ENCODE measurements at regions not wholly inside any gene's neighbourhood (a gene's known extent, or its start where the extent isn't known, plus 50 kb on each side); places are given as distances from the start of the nearest gene placed in this dataset.
"Not testable (repeated sequence)": the region's sequence is repeated elsewhere in the genome, so short reads cannot be mapped to it uniquely, and the experiment has no call there.

DNA sequence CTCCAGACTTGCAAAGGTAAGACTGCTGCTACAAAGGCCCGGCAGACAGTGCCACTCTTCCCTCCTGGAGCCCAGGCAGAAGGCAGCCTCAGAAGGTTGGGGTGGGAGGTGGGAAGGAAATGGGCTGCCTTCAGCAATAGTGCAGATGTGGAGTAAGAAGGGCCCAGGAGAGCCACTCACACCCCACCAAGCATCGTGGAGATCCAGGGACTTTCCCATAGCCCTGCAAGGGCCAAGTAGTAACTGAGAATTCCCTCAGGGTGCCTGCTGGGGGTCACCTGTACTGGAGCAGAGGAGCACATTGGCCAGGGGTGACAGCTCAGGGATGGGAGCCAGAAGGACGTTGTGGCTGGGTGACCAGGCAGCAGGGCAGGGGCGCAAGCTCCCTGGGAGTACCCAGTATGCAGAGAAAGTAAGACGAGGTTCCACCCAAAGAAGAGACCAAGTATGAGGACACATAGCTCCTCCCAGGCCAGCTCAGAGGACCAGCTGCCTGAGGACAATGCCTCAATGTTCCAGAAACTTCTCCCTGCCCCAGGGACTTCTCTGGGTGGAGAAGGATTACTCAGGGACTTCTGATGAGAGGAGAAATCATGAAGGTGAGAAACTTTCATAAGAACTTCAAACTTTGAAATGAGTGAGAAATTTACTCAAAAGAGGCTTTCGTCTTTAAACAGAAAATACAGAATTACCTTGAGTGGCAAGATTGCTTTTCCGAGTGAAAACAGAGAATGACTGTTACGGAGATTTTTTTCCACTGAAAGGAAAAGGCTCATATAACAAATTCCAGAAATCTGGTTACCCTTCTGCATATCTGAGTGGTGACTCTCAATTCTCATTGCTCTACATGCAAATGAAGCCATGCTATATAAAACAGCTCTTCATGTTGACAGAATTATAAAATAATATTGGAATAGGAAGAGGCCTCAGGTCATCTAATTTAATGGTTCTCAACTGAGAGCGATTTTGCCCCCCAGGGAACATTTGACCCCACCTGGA is 87.9 kb upstream of the TRIO start:
- no peak for DNase-seq (ENCODE audit: low read depth in 3 of 3)

DNA sequence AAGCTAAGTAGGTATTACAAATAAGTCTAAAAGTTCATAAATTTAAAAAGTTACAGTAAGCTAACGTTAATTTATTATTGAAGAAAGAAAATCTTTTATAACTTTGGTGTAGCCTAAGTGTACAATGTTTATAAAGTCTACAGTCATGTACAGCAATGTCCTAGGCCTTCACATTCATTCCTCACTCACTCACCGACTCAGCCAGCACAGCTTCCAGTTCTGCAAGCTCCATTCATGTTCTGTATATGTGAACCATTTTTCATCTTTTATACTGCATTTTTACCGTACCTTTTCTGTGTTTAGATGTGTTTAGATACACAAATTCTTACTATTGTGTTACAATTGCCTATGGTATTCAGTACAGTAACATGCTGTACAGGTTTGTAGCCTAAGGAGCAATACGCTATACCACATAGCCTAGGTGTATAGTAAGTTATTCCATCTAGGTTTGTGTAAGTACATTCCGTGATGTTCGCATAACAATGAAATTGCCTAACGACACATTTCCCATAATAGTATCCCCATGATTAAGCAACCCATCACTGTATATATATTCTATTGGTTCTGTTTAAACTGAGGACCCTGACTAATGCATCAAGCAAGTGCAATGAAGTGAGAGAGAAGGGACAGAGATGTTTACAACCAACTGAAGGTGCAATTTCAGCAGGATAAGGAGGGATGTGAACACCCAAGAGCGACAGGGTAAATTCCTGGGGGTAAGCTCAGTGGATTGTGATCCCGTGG is 88.9 kb upstream of the TRIO start:
- no peak for DNase-seq (ENCODE audit: low read depth in 3 of 3)

DNA sequence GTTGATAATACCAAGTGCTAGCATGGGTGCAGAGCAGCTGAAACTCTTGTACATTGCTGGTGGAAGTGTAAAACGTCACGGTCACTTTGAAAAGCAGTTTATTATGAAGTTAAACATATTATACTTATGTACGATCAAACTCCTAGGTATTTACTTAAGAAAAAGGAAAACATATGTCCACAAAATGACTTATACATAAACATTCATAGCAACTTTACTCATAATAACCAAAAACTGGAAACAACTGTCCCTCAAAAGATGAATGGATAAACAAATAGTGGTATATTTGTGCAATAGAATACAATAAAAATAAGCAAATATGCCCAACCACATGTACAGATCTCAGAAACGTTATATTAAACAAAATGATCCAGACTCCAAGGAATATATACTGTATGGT is 92.3 kb upstream of the TRIO start:
- no peak for DNase-seq (ENCODE audit: low read depth in 3 of 3)

DNA sequence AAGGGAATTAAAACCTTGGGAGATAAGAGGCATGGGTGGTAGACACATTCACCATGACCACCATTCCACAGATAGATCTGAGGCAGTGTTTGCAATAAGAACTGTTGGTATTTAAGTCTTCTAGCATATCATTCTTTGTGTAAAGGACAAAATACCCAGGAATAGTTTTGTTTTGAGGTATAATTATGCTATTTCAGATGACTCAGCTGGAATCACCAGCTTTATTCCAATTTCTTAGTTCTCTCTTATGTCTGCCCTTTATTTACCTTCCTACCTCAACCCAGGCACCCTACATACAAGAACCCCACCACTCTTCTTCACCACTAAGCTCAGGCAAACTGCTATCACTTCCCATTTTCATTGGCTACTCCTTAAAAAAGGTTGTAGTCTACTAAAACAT is 94.7 kb upstream of the TRIO start:
- no peak for DNase-seq (ENCODE audit: low read depth in 3 of 3)

DNA sequence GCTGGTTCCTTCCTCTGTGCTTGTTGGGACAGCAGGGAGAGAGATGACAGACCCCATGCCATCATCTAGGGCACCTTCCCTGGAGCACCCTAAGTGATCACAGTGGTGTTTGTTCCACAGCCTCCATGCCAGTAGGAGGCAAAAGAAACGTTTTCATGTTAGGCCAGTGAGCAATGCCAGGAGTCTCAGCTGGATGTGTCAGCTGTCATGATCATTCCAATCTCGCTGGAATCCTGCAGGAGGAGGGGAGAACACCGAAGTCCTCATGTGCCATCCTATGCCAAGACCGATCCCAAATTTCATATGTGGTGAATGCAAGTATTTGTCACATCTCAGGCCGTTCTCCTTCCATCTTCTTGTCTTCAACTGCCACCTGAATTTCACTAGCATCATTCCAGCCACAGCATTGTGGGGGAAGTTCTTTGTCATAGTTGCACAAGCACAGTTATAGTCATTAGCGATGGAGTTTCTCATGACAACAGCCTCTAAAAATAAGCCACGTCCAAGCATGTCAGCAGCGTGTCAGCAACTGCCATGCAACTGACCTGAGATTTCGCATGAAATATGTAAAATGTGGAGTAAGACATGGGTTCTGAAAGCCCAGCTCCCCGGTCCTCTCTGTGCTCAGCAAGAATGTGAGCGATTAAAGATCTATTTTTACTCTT is 97.2 kb upstream of the DNAH5 start:
- no peak for DNase-seq (ENCODE audit: low read depth in 3 of 3)

DNA sequence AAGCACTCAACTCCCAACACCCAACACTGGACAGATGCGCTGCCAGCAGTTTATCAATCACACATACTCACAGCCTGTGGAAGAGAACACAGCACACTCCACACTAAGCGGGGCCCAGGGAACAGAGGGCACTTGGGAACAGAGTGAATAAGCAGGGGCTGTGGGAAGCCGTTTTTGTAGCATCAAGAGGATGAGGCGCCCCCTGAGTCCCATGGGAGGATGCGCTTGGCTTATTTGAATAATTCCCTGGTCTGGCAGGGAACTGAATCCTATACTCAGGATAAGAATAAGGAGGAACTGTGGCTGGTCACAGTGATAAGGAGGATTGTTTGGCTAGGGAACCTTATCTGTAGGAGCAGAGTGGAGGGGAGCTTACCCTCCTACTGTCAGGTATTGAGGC is 96.1 kb upstream of the DNAH5 start:
- no peak for DNase-seq (ENCODE audit: low read depth in 3 of 3)

DNA sequence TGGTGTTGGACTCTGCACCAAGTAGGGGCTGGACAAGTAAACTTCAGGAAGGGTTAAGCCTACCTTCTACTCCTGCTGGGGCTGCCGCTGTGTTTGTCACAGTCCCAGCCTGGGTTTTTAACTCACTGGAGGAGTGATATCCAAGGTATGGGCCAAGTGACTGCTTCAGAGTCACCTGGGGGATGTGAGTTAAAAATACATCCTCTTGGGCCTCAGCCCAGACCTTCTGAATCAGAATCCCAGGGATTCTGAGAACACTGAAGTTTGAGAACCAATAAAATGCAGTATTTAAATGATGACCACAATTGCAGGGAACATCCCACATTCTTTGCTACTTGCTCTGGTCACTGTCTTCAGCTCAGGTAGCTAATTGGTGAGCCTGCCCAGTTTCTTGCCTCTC is 95.1 kb upstream of the DNAH5 start:
- DNase-seq (ENCODE audit: low read depth in 3 of 3) = no peak

DNA sequence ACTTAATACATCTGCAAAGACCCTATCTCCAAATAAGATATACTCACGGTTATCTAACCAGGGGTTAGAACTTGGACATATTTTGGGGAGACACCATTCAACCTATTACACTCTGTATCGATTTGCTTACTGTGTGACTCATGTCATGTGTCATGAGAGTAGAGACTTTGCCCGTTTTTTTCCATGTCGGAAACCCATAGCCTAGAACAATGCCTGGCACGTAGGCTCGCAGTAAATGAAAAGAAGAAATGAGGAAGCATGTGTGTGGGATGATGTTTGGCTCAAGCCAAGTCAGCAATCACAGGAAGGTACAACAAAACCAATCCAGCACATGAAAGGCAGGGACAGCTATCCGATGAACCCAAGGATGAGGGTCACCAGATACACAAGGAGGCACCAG is 94.6 kb upstream of the DNAH5 start:
- DNase-seq (ENCODE audit: low read depth in 3 of 3) = no peak

DNA sequence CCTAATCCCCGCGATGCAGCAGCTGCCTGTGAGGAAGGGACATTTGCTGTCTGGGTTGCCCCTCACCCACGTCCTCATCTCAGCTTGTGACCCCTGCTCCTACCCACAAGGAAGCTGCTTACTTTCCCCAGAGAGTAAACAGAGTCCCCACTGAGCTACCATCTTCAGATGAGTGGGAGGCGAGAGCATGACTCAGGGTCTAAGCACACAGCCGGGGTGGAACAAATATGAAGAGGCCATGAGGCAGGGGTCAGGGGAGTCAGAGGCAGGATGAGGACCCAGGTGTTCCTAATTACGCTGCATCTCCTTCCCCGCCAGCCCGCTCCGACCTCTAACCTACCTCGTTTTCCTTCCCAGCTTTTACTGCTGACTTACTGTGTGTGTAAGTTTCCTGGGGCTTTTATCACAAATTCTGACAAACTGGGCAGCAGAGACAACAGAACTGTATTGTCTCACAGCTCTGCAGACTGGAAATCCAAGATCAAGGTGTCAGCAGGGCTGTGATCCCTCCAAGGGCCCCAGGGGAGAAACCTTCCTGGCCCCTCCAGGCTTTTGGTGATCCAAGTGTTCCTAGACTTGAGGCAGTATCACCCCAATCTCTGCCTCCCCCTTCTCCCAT is 94.0 kb upstream of the DNAH5 start:
- no peak for DNase-seq (ENCODE audit: low read depth in 3 of 3)

DNA sequence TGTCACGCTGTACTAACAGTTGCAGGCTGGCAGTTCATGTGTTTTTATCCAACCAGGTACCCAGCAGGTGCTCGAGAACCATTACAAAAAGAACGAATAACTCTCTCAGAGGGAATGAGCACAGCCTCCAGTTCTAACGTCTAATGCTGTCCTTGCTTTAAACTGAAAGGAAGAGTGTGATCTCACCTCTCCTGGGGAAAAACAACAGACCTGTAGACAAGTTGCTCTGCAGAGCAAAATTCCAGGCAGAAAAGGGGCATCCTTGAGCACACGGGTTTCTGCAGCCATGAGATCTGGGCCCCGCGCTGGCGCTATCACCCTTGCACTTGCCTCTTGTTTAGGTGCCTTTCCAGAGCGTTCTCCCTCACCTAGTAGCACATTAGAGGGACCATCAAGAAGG is 92.5 kb upstream of the DNAH5 start:
- no peak for DNase-seq (ENCODE audit: low read depth in 3 of 3)

DNA sequence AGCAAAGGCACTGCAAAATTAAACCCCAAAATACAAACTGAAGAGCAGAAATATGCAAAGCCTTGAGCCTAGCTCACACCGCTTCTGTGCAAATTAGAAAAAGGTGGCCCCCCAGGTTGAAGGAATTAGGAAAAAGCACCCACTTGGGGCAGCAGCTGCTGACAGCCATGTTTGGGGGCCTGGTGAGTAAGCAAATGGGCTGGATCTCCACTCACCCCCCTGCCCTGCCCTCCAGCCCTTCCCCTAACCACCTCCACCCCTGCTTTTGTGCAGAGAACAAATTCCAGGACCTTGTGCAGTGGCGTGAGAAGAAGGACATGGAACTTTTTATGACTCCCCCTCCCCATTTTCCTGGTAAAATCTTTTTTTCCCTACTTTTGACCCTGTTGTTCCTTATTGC is 92.0 kb upstream of the DNAH5 start:
- DNase-seq (ENCODE audit: low read depth in 3 of 3) = no peak

DNA sequence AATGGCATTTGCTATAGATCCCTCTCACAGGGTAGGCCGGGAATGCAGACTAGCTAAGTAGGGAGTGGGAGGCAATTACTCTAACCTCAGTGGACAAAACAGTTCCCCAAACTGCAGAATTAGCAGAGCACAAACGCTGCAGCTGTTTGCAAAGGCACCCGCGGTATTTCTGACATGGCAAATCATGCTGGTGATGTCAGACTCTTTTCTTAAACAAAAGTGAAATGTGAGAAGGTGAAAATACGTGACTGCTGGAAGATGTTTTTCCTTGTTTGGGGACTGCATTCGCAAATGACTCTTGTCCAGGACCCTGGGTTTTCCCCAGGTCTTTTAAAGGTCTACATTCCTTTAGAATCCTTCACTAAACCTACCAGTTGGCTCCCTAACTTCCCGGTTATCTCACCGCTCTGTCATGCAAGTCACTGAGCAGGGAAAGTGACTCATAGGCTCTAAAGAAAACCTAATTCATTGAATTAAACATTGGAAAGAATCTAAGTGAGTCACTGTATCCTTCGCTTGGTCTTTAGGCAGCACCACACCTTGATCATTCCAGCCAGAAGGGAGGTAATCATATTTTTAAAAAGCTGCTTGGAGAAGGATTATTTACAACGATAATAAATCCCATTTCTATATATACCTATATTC is 91.5 kb upstream of the DNAH5 start:
- DNase-seq (ENCODE audit: low read depth in 3 of 3) = no peak

DNA sequence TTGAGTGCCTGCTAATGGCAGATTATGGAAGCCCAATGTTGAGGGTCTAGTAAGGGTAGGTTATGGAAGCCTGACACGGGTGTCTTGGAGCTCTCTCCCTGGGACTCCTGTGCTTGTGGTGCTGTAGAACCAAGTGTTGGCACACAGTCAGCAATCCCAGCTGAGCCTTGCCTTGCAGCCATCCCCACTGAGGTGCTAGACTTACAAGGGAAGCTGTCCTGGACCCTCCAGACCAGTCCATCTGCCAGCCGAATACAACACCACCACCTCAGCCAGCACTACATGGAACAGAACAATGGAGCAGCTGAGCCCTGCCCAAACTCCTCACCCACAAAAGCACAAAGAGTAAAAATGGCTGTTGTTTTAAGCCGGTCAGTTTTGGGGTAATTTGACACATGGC is 90.5 kb upstream of the DNAH5 start:
- no peak for DNase-seq (ENCODE audit: low read depth in 3 of 3)

DNA sequence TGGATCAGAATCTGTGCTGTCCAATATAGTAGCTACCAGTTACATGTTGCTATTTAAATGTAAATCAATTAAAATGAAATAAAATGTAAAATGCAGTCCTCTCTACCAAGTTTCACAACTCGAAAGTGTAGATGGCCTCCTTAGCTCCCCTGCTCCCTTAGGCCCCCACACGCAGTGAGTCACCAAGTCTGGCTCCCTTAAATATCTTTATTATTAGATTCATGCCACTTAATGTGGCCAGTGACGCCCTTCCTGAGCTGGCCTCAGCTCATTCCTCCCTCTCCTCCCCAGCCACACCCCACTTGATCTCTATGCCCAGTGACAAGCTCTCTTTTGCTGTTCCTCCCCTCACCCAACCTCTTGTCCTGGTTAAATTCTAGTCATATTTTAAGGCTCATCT is 88.4 kb upstream of the DNAH5 start:
- DNase-seq (ENCODE audit: low read depth in 3 of 3) = no peak

DNA sequence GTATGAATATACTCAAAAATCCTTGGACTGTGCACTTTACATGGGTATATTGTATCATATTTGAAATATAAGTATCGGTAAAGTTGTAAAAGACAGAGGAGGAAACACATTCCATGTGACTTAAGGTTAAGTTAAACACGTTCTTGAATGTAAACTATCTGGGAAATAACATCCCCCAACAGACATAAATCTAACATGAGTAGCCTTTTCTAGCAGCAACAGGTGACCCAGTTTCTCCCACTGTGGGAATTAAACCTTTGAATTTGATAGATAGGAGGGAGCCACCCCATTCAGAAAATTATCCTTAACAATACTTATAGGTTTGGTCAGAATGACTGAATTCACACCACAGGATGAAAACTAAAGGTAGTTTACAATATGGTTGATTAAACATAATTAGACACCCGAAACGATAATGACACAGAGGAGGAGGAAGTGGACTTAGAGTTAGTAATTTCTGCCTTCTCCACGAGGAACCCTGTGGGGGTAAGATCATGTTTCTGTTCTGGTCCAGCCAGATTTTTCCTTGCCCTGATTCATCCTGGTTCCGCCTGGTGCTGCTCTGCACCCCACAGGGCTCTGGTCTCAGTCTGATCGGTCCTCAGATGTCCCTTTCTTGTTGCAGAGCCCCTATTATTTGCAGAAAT is 84.6 kb upstream of the DNAH5 start:
- no peak for DNase-seq (ENCODE audit: low read depth in 3 of 3)

DNA sequence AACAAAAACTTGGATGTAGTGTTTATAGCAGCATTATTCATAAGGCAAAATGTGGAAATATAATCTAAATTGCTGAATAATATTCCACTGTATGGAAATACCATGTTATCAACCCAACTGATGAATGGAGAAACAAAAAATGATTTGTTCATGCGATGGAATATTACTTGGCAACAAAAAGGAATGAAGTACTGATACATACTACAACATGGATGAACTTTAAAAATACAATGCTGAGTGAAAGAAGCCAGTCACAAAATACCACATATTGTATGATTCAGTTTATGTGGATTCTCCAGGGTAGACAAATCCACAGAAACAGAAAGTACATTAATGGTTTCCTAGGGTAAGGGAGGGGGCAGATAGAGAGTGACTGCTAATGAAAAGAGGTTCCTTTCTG is 83.7 kb upstream of the DNAH5 start:
- DNase-seq (ENCODE audit: low read depth in 3 of 3) = no peak

DNA sequence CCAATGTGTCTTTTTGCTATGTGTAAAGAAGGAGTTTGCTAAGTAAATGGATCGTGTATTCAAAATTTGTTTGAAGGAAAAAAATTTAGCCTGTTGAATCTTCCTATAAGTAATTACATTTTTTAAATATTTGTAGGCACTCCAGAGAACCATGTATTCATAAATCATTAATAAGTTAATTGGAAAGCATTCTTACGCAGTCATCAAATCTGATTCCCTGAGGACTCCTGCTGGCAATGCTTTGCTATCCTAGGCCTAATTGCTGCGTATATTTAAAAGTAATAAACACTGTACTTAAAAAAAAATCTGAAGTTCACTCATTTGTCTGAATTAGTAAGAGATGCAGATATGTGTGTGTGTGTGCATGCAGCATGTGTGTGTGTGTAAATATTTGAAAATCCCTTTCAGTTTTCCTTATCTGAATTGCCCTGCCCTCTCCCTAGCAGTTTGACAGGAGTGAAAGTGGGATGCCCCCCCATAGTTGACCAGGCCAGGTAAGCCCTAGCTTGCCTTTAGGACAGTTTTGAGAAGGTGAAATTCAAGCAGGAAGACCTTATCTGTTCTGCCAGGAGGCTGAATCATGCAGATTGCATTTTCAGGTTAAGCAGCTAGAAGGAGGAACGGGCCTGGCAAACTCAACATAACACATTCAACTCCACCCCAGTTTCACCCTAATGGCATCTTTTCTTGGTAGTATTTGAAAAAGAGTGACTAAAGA is 81.2 kb upstream of the DNAH5 start:
- DNase-seq (ENCODE audit: low read depth in 3 of 3) = no peak

DNA sequence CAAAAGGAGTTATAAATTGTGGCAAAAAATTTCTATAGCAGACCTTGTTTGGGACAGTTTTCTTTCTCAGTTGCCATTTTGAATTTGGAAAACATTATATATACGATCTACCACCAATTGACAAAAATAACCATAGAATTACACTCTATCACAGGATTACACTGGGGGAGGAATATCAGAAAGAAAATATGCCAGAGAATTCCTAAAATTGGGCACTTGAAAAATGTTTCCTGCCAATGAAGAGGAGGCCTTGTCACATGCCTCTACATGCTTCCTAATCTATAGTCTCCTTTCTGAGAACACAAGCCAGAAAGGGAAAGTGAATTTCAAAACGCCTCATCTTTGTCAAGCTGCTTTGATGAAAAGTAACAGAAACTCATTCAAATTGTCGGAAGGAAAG is 78.5 kb upstream of the DNAH5 start:
- no peak for DNase-seq (ENCODE audit: low read depth in 3 of 3)

DNA sequence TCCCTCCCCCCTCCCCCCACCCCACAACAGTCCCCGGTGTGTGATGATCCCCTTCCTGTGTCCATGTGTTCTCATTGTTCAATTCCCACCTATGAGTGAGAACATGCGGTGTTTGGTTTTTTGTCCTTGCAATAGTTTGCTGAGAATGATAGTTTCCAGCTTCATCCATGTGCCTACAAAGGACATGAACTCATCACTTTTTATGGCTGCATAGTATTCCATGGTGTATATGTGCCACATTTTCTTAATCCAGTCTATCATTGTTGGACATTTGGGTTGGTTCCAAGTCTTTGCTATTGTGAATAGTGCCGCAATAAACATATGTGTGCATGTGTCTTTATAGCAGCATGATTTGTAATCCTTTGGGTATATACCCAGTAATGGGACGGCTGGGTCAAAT is 76.5 kb upstream of the DNAH5 start:
- not testable (repeated sequence) for DNase-seq (ENCODE audit: low read depth in 3 of 3)

DNA sequence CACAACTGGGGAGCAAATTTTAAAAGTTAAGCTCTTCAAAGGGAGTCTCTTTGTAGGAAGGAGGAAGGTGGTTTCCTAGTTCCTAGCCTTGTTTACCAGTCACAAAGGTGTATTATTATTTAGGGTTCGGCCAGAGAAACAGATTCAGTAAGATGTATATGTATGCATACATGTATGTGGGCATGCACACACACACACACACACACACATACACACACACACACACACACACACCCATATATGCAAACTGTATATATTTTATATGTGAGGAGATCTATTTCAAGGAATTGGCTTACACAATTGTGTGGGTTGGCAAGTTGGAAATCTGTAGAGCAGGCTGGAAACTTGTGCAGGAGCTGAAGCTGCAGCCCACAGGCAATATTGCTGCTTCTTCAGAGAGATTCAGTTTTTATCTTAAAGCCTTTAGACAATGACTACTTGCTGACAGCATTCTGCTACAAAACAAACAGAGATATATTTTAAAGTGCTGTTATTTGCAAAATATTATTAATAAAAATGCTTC is 75.3 kb upstream of the DNAH5 start:
- no peak for DNase-seq (ENCODE audit: low read depth in 3 of 3)

All from stimulated activated CD4-positive, alpha-beta T cell treated with anti-CD3 and anti-CD28 coated beads, TNF-alpha, amount 100 ng/mL, for 48 hours (primary cell).